GM13976 (cell line): ENCODE measurements at regions not wholly inside any gene's neighbourhood (a gene's known extent, or its start where the extent isn't known, plus 50 kb on each side); places are given as distances from the start of the nearest gene placed in this dataset.
"Not testable (repeated sequence)": the region's sequence is repeated elsewhere in the genome, so short reads cannot be mapped to it uniquely, and the experiment has no call there.

ENCODE experiments used
- DNase-seq: peaks from one replicate; pipeline ENCODE4 v3.0.0; 2012; ENCODE audit warnings: low spot score
- CTCF ChIP-seq: IDR thresholded peaks from 2 replicates; pipeline ENCODE4 v1.5.1; 2012; ENCODE audit warnings: borderline replicate concordance, mild to moderate bottlenecking; ENCODE audit not compliant: insufficient read depth; ENCODE audit errors: extremely low read depth, missing control alignments, control extremely low read depth
- in situ Hi-C: fragments of 300-500 bp; cut with MboI; formaldehyde crosslinking; loops from one replicate; pipeline ENCODE4 v1.12.0; 2022; ENCODE audit warnings: low sequenced_read_pairs, mixed read lengths, inconsistent platforms; ENCODE audit not compliant: unreplicated experiment

- in situ Hi-C loops: no loop called here
- DNase-seq: no peak
- TF ChIP-seq CTCF: no peak
Measured at GRCh38 chr4:164343472-164343976, 410.4 kb upstream of the SMIM31 start.

GRCh38 chr4:164345756-164346155 lies 408.2 kb upstream of the SMIM31 start:
- in situ Hi-C loops: no loop called here
- DNase-seq: no peak
- no peak for TF ChIP-seq CTCF

- no peak for DNase-seq
- in situ Hi-C loops: no loop called here
- TF ChIP-seq CTCF: no peak
Measured at GRCh38 chr4:164350061-164350460, 403.9 kb upstream of the SMIM31 start.

- in situ Hi-C loops, DNase-seq: not testable (repeated sequence)
Measured at GRCh38 chr4:164350716-164351115, 403.2 kb upstream of the SMIM31 start.

- in situ Hi-C loops: no loop called here
- no peak for DNase-seq
- TF ChIP-seq CTCF: no peak
Measured at GRCh38 chr4:164357957-164358356, 396.0 kb upstream of the SMIM31 start.

GRCh38 chr4:164358400-164358799 lies 395.5 kb upstream of the SMIM31 start:
- no peak for DNase-seq
- no peak for TF ChIP-seq CTCF
- in situ Hi-C loops: no loop called here

GRCh38 chr4:164359881-164360280 lies 394.1 kb upstream of the SMIM31 start:
- DNase-seq: no peak
- no peak for TF ChIP-seq CTCF
- in situ Hi-C loops: no loop called here
